H1 (cell line): ENCODE measurements at regions not wholly inside any gene's neighbourhood (a gene's known extent, or its start where the extent isn't known, plus 50 kb on each side); places are given as distances from the start of the nearest gene placed in this dataset.

ENCODE experiments used
- CTCF ChIA-PET: fragments of 300-600 bp; sonication (Branson Sonifier 250); formaldehyde crosslinking; loops from one replicate; lab custom pipeline; 2021; ENCODE audit not compliant: partially characterized antibody; lab: Charles Lee
- POLR2A ChIA-PET: fragments of 300-600 bp; sonication (Branson Sonifier 250); formaldehyde crosslinking; loops from one replicate; lab custom pipeline; 2021; ENCODE audit warnings: inconsistent platforms; ENCODE audit not compliant: partially characterized antibody; lab: Charles Lee
- DNase-seq, 2 experiments: peaks; one replicate each; pipeline versions ENCODE4 v3.0.0 to v3.0.0-alpha.2; 2010 to 2022; ENCODE audit warnings: low spot score in 2 of 2, low read depth in 1 of 2, mixed read lengths in 1 of 2
- FAIRE-seq: peaks from 2 replicates; lab custom pipeline; 2011; peaks lifted over from hg19 to GRCh38; lab: Jason Lieb, UNC
- H2AFZ ChIP-seq: 2 replicates; pipeline ENCODE4 v1.8.1; 2012; ENCODE audit warnings: low read length, inconsistent platforms
- H2AK5ac ChIP-seq: 2 replicates; pipeline ENCODE4 v1.6.1; 2013; ENCODE audit warnings: low read depth, low read length
- H2BK120ac ChIP-seq: replicated peaks from 2 replicates; pipeline ENCODE3; 2013; ENCODE audit warnings: low read depth, low read length, inconsistent platforms
- H2BK12ac ChIP-seq: 2 replicates; pipeline ENCODE4 v1.6.1; 2013; ENCODE audit warnings: low read depth, low read length
- H2BK15ac ChIP-seq: 2 replicates; pipeline ENCODE4 v1.6.1; 2013; ENCODE audit warnings: low read length
- H2BK20ac ChIP-seq: 2 replicates; pipeline ENCODE4 v1.6.1; 2013; ENCODE audit warnings: low read length
- H2BK5ac ChIP-seq: 2 replicates; pipeline ENCODE4 v1.6.1; 2013; ENCODE audit warnings: low read depth, low read length
- H3K14ac ChIP-seq: 2 replicates; pipeline ENCODE4 v1.6.1; 2013; ENCODE audit warnings: inconsistent platforms; ENCODE audit not compliant: insufficient read length
- H3K18ac ChIP-seq: 2 replicates; pipeline ENCODE4 v1.6.1; 2013; ENCODE audit warnings: low read length; ENCODE audit errors: extremely low read depth
- H3K23ac ChIP-seq: 2 replicates; pipeline ENCODE4 v1.6.1; 2013; ENCODE audit warnings: inconsistent platforms; ENCODE audit not compliant: insufficient read length
- H3K23me2 ChIP-seq: 2 replicates; pipeline ENCODE4 v1.6.1; 2013; ENCODE audit warnings: low read depth, low read length
- H3K27ac ChIP-seq: 2 replicates; pipeline ENCODE4 v1.6.1; 2011; ENCODE audit warnings: low read depth, low read length, inconsistent platforms
- H3K27me3 ChIP-seq, 4 experiments: replicated peaks in 1 of 4; 1 replicate in 1 of 4; 2 replicates in 3 of 4; pipeline versions ENCODE4 v1.6.1 to v1.8.1; 2011 to 2013; ENCODE audit warnings: low read length in 3 of 4, mild to moderate bottlenecking in 3 of 4, inconsistent platforms in 2 of 4, mixed read lengths in 2 of 4, moderate library complexity in 1 of 4; ENCODE audit not compliant: control insufficient read depth in 3 of 4, insufficient read depth in 3 of 4; ENCODE audit errors: extremely low read depth in 1 of 4
- H3K36me3 ChIP-seq, 4 experiments: 2 replicates each; pipeline versions ENCODE4 v1.6.1 to v1.8.1; 2011 to 2013; ENCODE audit warnings: mild to moderate bottlenecking in 4 of 4, low read length in 3 of 4, moderate library complexity in 2 of 4, control low read depth in 1 of 4, inconsistent platforms in 1 of 4; ENCODE audit not compliant: insufficient read depth in 4 of 4, control insufficient read depth in 2 of 4
- H3K4ac ChIP-seq: replicated peaks from 2 replicates; pipeline ENCODE3; 2013; ENCODE audit warnings: low read length, low read depth, mixed read lengths, inconsistent platforms; ENCODE audit not compliant: insufficient read length
- H3K4me1 ChIP-seq, 4 experiments: replicated peaks in 1 of 4; 1 replicate in 1 of 4; 2 replicates in 3 of 4; pipeline versions ENCODE4 v1.6.1 to v1.8.1; 2011 to 2013; ENCODE audit warnings: low read length in 3 of 4, inconsistent platforms in 2 of 4, mixed read lengths in 1 of 4; ENCODE audit not compliant: insufficient read depth in 4 of 4, control insufficient read depth in 3 of 4
- H3K4me2 ChIP-seq, 2 experiments: 2 replicates each; pipeline versions ENCODE4 v1.6.1 to v1.8.1; 2011 to 2013; ENCODE audit warnings: low read depth in 2 of 2, low read length in 2 of 2, control low read depth in 1 of 2, inconsistent platforms in 1 of 2, mild to moderate bottlenecking in 1 of 2; ENCODE audit not compliant: insufficient read depth in 1 of 2
- H3K4me3 ChIP-seq, 4 experiments: fragments of 200-600, 300-600 bp in 1 of 4; sonication (generic), shearing (Covaris generic), sonication (Bioruptor Twin) in 1 of 4; 2 replicates each; pipeline versions ENCODE4 v1.5.1 to v1.8.1; 2011 to 2016; ENCODE audit warnings: low read length in 4 of 4, low read depth in 3 of 4, control low read depth in 2 of 4, inconsistent platforms in 2 of 4, mild to moderate bottlenecking in 2 of 4, mixed read lengths in 1 of 4, moderate library complexity in 1 of 4; ENCODE audit not compliant: insufficient read depth in 2 of 4; ENCODE audit errors: extremely low read depth in 1 of 4
- H3K56ac ChIP-seq: replicated peaks from 2 replicates; pipeline ENCODE3; 2013; ENCODE audit warnings: low read depth, mild to moderate bottlenecking, mixed read lengths, low read length, inconsistent platforms; ENCODE audit not compliant: insufficient read length
- H3K79me1 ChIP-seq: 2 replicates; pipeline ENCODE4 v1.6.1; 2013; ENCODE audit warnings: low read depth, low read length, control low read depth
- H3K79me2 ChIP-seq, 2 experiments: 2 replicates each; pipeline versions ENCODE4 v1.6.1 to v1.8.1; 2012 to 2013; ENCODE audit warnings: low read length in 2 of 2, mild to moderate bottlenecking in 2 of 2, inconsistent platforms in 1 of 2; ENCODE audit not compliant: insufficient read depth in 2 of 2, control insufficient read depth in 1 of 2
- H3K9ac ChIP-seq, 4 experiments: replicated peaks in 1 of 4; 1 replicate in 1 of 4; 2 replicates in 3 of 4; pipeline versions ENCODE4 v1.6.1 to v1.8.1; 2011 to 2013; ENCODE audit warnings: low read depth in 3 of 4, low read length in 3 of 4, control low read depth in 2 of 4, mild to moderate bottlenecking in 2 of 4, moderate library complexity in 2 of 4, inconsistent platforms in 1 of 4; ENCODE audit errors: extremely low read depth in 1 of 4
- H3K9me3 ChIP-seq, 2 experiments: 2 replicates each; pipeline versions ENCODE4 v1.6.1 to v1.8.1; 2012 to 2013; ENCODE audit warnings: mild to moderate bottlenecking in 2 of 2, moderate library complexity in 2 of 2, control low read depth in 1 of 2, inconsistent platforms in 1 of 2, low read depth in 1 of 2, low read length in 1 of 2, mixed read lengths in 1 of 2; ENCODE audit not compliant: insufficient read depth in 2 of 2
- H4K20me1 ChIP-seq, 2 experiments: replicated peaks in 1 of 2; 2 replicates each; pipeline versions ENCODE3 to v1.8.1; 2011 to 2013; ENCODE audit warnings: inconsistent platforms in 2 of 2, low read length in 2 of 2, mild to moderate bottlenecking in 1 of 2; ENCODE audit not compliant: insufficient read depth in 2 of 2, control insufficient read depth in 1 of 2
- H4K5ac ChIP-seq: 2 replicates; pipeline ENCODE4 v1.6.1; 2013; ENCODE audit warnings: low read length, low read depth, mixed read lengths, inconsistent platforms; ENCODE audit not compliant: insufficient read length
- H4K8ac ChIP-seq: 2 replicates; pipeline ENCODE4 v1.8.0; 2013; ENCODE audit warnings: mild to moderate bottlenecking, moderate library complexity, low read length, inconsistent platforms; ENCODE audit not compliant: insufficient read depth; ENCODE audit errors: extremely low read depth
- H4K91ac ChIP-seq: replicated peaks from 2 replicates; pipeline ENCODE3; 2013; ENCODE audit warnings: low read length, mixed read lengths, inconsistent platforms; ENCODE audit not compliant: insufficient read length
- HDAC6 ChIP-seq: IDR thresholded peaks from one replicate; pipeline ENCODE4 v1.7.1; 2012; ENCODE audit warnings: low read depth, mild to moderate bottlenecking, inconsistent platforms, low read length, moderate library complexity
- JUN ChIP-seq: IDR thresholded peaks from 2 replicates; pipeline ENCODE4 v1.6.1; 2011; ENCODE audit warnings: low read depth, mild to moderate bottlenecking, improper control_type of control experiment, low read length
- RXRA ChIP-seq: IDR thresholded peaks from 2 replicates; pipeline ENCODE4 v1.6.1; 2011; ENCODE audit warnings: low read depth, mild to moderate bottlenecking, low read length, moderate library complexity; ENCODE audit not compliant: insufficient read depth
- YY1 ChIP-seq: IDR thresholded peaks from 2 replicates; pipeline ENCODE4 v1.6.1; 2011; ENCODE audit warnings: low read depth, mild to moderate bottlenecking, low read length
- ZNF274 ChIP-seq: IDR thresholded peaks from 2 replicates; pipeline ENCODE4 v1.7.0; 2012; ENCODE audit warnings: low read length, borderline replicate concordance; ENCODE audit errors: extremely low read depth
- WGBS, 2 experiments: shearing (Covaris generic) in 1 of 2; methylation state at CpG; one replicate each; pipeline versions ENCODE4 v1.1.6 to v1.1.7; 2013 to 2015; ENCODE audit warnings: low lambda C conversion rate in 2 of 2, mixed read lengths in 2 of 2, inconsistent platforms in 1 of 2, low coverage in 1 of 2, missing lambda C conversion rate in 1 of 2; ENCODE audit not compliant: insufficient replicate concordance in 2 of 2, insufficient coverage in 1 of 2, insufficient read length in 1 of 2; ENCODE audit errors: extremely low coverage in 1 of 2, missing lambda C conversion rate in 1 of 2; 5-methylcytosine and 5-hydroxymethylcytosine counted together

DNA sequence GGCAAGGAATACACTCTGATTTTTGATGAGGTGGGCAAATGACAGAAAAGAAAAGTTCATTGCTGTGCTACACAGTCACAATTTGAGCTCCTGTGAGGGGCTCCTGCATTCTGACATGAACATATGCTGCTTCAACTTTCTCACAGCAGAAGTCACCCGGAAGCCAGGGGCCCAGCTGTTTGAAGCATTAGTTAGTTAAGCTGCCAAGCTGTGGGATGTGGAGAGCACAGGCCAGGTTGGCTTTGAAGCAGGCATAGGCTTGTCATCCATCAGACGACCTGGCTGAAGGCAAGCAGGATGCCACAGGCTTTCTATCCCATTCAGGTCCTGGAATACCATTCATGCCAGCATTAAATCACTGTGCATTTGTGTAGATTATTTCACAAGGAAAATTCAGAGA is 63.1 kb downstream of the MTNR1B start:
- Histone ChIP-seq H3K79me2 (no peaks in the 10 kb centered on the region), H2AK5ac (no peak overlapping the region), H3K79me1 (no peaks in the 10 kb centered on the region), H2BK15ac (no peak overlapping the region), H3K14ac (no peak overlapping the region), H3K23me2 (no peaks in the 10 kb centered on the region), H3K56ac (no peak overlapping the region), H4K8ac (no peak overlapping the region), H3K4me3 (no peak overlapping the region), H4K91ac (no peak overlapping the region), H2BK120ac (no peak overlapping the region), H3K36me3 (no peaks in the 10 kb centered on the region), H2BK12ac (no peak overlapping the region), H3K4me2 (no peak overlapping the region), H2AFZ (no peak overlapping the region), H4K20me1 (no peaks in the 10 kb centered on the region), H3K9me3 (no peaks in the 10 kb centered on the region), H3K23ac (no peak overlapping the region), H2BK20ac (no peak overlapping the region), H3K18ac (no peak overlapping the region), H3K4ac (no peak overlapping the region), H3K4me1 (peaks cover 0 to 1% (median 0%) of the 10 kb centered on the region in 4 experiments; a peak in 2 of 7 replicates), H2BK5ac (no peak overlapping the region), H3K27me3 (peaks cover 0 to 1% (median 0%) of the 10 kb centered on the region in 4 experiments; a peak in 3 of 7 replicates), H4K5ac (no peak overlapping the region)
- DNase-seq = no peak
- 72% methylated on average over 2 of the region's 2 CpGs; no CpG with 5 or more reads in 1 of the 2 experiments for WGBS, 2 experiments
- ChIA-PET CTCF (interaction anchor here (1.5 to 2.3 kb wide), 2 partner anchors 82 to 91 kb away, joined by 6 read pairs; no protein-coding TSS in a partner anchor), POLR2A (no interaction called here)
- FAIRE-seq = no peak
- TF ChIP-seq YY1 (no peak), ZNF274 (no peak), RXRA (no peak), HDAC6 (no peak), JUN (no peak)
- TF ChIP-seq, all 59 proteins: peak for 0
- Histone ChIP-seq H3K9ac (no peak overlapping the region), H3K27ac (no peak overlapping the region)
